HEK293 (cell line): ENCODE measurements at regions not wholly inside any gene's neighbourhood (a gene's known extent, or its start where the extent isn't known, plus 50 kb on each side); places are given as distances from the start of the nearest gene placed in this dataset.

Experiments
- CTCF ChIA-PET: fragments of 350-600 bp; formaldehyde crosslinking; extraction: SDS; loops from one replicate; lab custom pipeline; 2021; ENCODE audit warnings: antibody characterized with exemption; lab: Yijun Ruan, JAX
- POLR2A ChIA-PET: fragments of 300-600 bp; formaldehyde crosslinking; extraction: SDS; loops from one replicate; lab custom pipeline; 2020; ENCODE audit warnings: antibody characterized with exemption, inconsistent platforms; lab: Yijun Ruan, JAX
- H3K27ac ChIP-seq: fragments of 200-500 bp; sonication (Bioruptor generic); 2 replicates; pipeline ENCODE4 v1.5.1; 2014; ENCODE audit warnings: low read depth, low read length, control low read depth, inconsistent platforms; ENCODE audit errors: extremely low read depth
- H3K36me3 ChIP-seq, 2 experiments: fragments of 200-500 bp in 1 of 2; sonication (Bioruptor generic) in 1 of 2; 1 replicate in 1 of 2; 2 replicates in 1 of 2; pipeline ENCODE4 v1.5.1; 2014 to 2017; ENCODE audit warnings: inconsistent platforms in 2 of 2, low read length in 2 of 2; ENCODE audit not compliant: control insufficient read depth in 2 of 2, insufficient read depth in 1 of 2
- H3K4me1 ChIP-seq: fragments of 200-500 bp; sonication (Bioruptor generic); 2 replicates; pipeline ENCODE4 v1.5.1; 2014; ENCODE audit warnings: mild to moderate bottlenecking, low read length, inconsistent platforms; ENCODE audit not compliant: control insufficient read depth, insufficient read depth
- H3K4me3 ChIP-seq: 2 replicates; pipeline ENCODE4 v1.5.1; 2011; ENCODE audit warnings: low read depth, mild to moderate bottlenecking, control low read depth, low read length, moderate library complexity
- H3K9me3 ChIP-seq: fragments of 200-500 bp; sonication (Bioruptor generic); 2 replicates; pipeline ENCODE4 v1.5.1; 2014; ENCODE audit warnings: low read depth, low read length, inconsistent platforms; ENCODE audit not compliant: control insufficient read depth, insufficient read depth
- AEBP2 ChIP-seq: fragments of 450-650 bp; formaldehyde crosslinking; IDR thresholded peaks from 2 replicates; pipeline ENCODE4 v1.5.1; 2016; ENCODE audit warnings: missing biosample characterization, missing genetic modification characterization, borderline replicate concordance
- GFI1B ChIP-seq: fragments of 450-650 bp; formaldehyde crosslinking; IDR thresholded peaks from 2 replicates; pipeline ENCODE4 v1.5.1; 2016; ENCODE audit warnings: missing biosample characterization, missing genetic modification characterization
- HOXD13 ChIP-seq: sonication (generic); formaldehyde crosslinking; IDR thresholded peaks from 2 replicates; pipeline ENCODE4 v1.8.0; 2022; ENCODE audit warnings: missing genetic modification reagents, borderline replicate concordance
- KLF16 ChIP-seq: fragments of 450-650 bp; formaldehyde crosslinking; IDR thresholded peaks from 2 replicates; pipeline ENCODE4 v1.5.1; 2017; ENCODE audit warnings: missing biosample characterization, missing genetic modification characterization
- MEIS1 ChIP-seq: sonication (generic); formaldehyde crosslinking; IDR thresholded peaks from 2 replicates; pipeline ENCODE4 v1.8.1; 2022; ENCODE audit warnings: missing genetic modification reagents, mild to moderate bottlenecking, borderline replicate concordance
- MYNN ChIP-seq: fragments of 450-650 bp; formaldehyde crosslinking; IDR thresholded peaks from 2 replicates; pipeline ENCODE4 v1.5.1; 2016; ENCODE audit warnings: missing biosample characterization, missing genetic modification characterization, borderline replicate concordance
- OSR2 ChIP-seq: fragments of 450-650 bp; formaldehyde crosslinking; IDR thresholded peaks from 2 replicates; pipeline ENCODE4 v1.5.1; 2016; ENCODE audit warnings: missing biosample characterization, missing genetic modification characterization
- OVOL3 ChIP-seq: fragments of 450-650 bp; formaldehyde crosslinking; IDR thresholded peaks from 2 replicates; pipeline ENCODE4 v1.5.1; 2016; ENCODE audit warnings: missing biosample characterization, missing genetic modification characterization
- PRDM10 ChIP-seq: fragments of 450-650 bp; formaldehyde crosslinking; IDR thresholded peaks from 2 replicates; pipeline ENCODE4 v1.5.1; 2016; ENCODE audit warnings: missing biosample characterization, missing genetic modification characterization
- SP7 ChIP-seq: fragments of 450-650 bp; formaldehyde crosslinking; IDR thresholded peaks from 2 replicates; pipeline ENCODE4 v1.5.1; 2016; ENCODE audit warnings: missing biosample characterization, missing genetic modification characterization
- ZFHX2 ChIP-seq: fragments of 450-650 bp; formaldehyde crosslinking; conservative IDR thresholded peaks from 2 replicates; pipeline ENCODE4 v1.5.1; 2016; ENCODE audit warnings: missing biosample characterization, missing genetic modification characterization
- ZNF138 ChIP-seq: fragments of 450-650 bp; formaldehyde crosslinking; IDR thresholded peaks from 2 replicates; pipeline ENCODE4 v1.5.1; 2016; ENCODE audit warnings: missing biosample characterization, missing genetic modification characterization, borderline replicate concordance
- ZNF157 ChIP-seq: fragments of 450-650 bp; formaldehyde crosslinking; IDR thresholded peaks from 2 replicates; pipeline ENCODE4 v1.5.1; 2016; ENCODE audit warnings: missing biosample characterization, missing genetic modification characterization
- ZNF214 ChIP-seq: fragments of 450-650 bp; formaldehyde crosslinking; IDR thresholded peaks from 2 replicates; pipeline ENCODE4 v1.5.1; 2017; ENCODE audit warnings: missing biosample characterization, mild to moderate bottlenecking, missing genetic modification characterization, borderline replicate concordance
- ZNF248 ChIP-seq: fragments of 450-650 bp; formaldehyde crosslinking; IDR thresholded peaks from 2 replicates; pipeline ENCODE4 v1.5.1; 2017; ENCODE audit warnings: missing biosample characterization, missing genetic modification characterization
- ZNF26 ChIP-seq: fragments of 450-650 bp; formaldehyde crosslinking; IDR thresholded peaks from 2 replicates; pipeline ENCODE4 v1.5.1; 2016; ENCODE audit warnings: missing biosample characterization, missing genetic modification characterization
- ZNF292 ChIP-seq: fragments of 450-650 bp; formaldehyde crosslinking; IDR thresholded peaks from 2 replicates; pipeline ENCODE4 v1.5.1; 2016; ENCODE audit warnings: low read depth, missing biosample characterization, missing genetic modification characterization, borderline replicate concordance
- ZNF416 ChIP-seq: fragments of 450-650 bp; formaldehyde crosslinking; IDR thresholded peaks from 2 replicates; pipeline ENCODE4 v1.5.1; 2016; ENCODE audit warnings: missing biosample characterization, missing genetic modification characterization
- ZNF501 ChIP-seq: fragments of 450-650 bp; formaldehyde crosslinking; IDR thresholded peaks from 2 replicates; pipeline ENCODE4 v1.5.1; 2016; ENCODE audit warnings: missing biosample characterization, missing genetic modification characterization
- ZNF701 ChIP-seq: fragments of 450-650 bp; formaldehyde crosslinking; IDR thresholded peaks from 2 replicates; pipeline ENCODE4 v1.5.1; 2016; ENCODE audit warnings: missing biosample characterization, missing genetic modification characterization
- ZNF747 ChIP-seq: fragments of 450-650 bp; formaldehyde crosslinking; IDR thresholded peaks from 2 replicates; pipeline ENCODE4 v1.5.1; 2016; ENCODE audit warnings: missing biosample characterization, missing genetic modification characterization
- ZNF837 ChIP-seq: fragments of 450-650 bp; formaldehyde crosslinking; IDR thresholded peaks from 2 replicates; pipeline ENCODE4 v1.5.1; 2016; ENCODE audit warnings: missing biosample characterization, missing genetic modification characterization
- ZSCAN16 ChIP-seq: fragments of 450-650 bp; formaldehyde crosslinking; IDR thresholded peaks from 2 replicates; pipeline ENCODE4 v1.5.1; 2016; ENCODE audit warnings: missing biosample characterization, missing genetic modification characterization

- no peak for TF ChIP-seq PRDM10 (tag by site-specific recombination)
- TF ChIP-seq MEIS1 (CRISPR knock-in tag) = no peak
- TF ChIP-seq KLF16 (tag by site-specific recombination) = no peak
- TF ChIP-seq ZNF501 = no peak
- TF ChIP-seq, all 188 proteins: peak for 0
Observed at GRCh38 chr11:115759622-115760460, 255.6 kb upstream of the CADM1 start (continued).

- H3K36me3 ChIP-seq = no peaks in the 10 kb centered on the region
- TF ChIP-seq ZNF747 (tag by site-specific recombination) = no peak
- no peak for TF ChIP-seq ZNF701
- TF ChIP-seq ZNF416 (tag by site-specific recombination) = no peak
- TF ChIP-seq MEIS1 (CRISPR knock-in tag) = no peak
- no peak for TF ChIP-seq AEBP2 (tag by site-specific recombination)
- no peak for TF ChIP-seq OVOL3 (tag by site-specific recombination)
- no peak for TF ChIP-seq ZNF248 (tag by site-specific recombination)
- TF ChIP-seq ZNF214 (tag by site-specific recombination) = no peak
- no peak for TF ChIP-seq HOXD13 (CRISPR knock-in tag)
- TF ChIP-seq ZNF26 (tag by site-specific recombination) = no peak
- H3K9me3 ChIP-seq = no peaks in the 10 kb centered on the region
- CTCF ChIA-PET = no interaction called here
- H3K4me3 ChIP-seq = no peak overlapping the region
- H3K27ac ChIP-seq = no peak overlapping the region
- POLR2A ChIA-PET = no interaction called here
- no peaks in the 10 kb centered on the region for H3K4me1 ChIP-seq
Observed at GRCh38 chr11:115758011-115758410, 253.8 kb upstream of the CADM1 start.

GRCh38 chr11:115751243-115752015, 247.2 kb upstream of the CADM1 start:
- Histone ChIP-seq H3K4me3 (no peak overlapping the region), H3K36me3 (no peaks in the 10 kb centered on the region), H3K27ac (no peak overlapping the region), H3K4me1 (no peaks in the 10 kb centered on the region), H3K9me3 (no peaks in the 10 kb centered on the region)
- CTCF ChIA-PET = interaction anchor here (0.6 kb wide), 2 partner anchors 29 to 89 kb away, joined by 3 read pairs; no protein-coding TSS in a partner anchor
- POLR2A ChIA-PET = no interaction called here
- no peak for TF ChIP-seq ZNF138
- no peak for TF ChIP-seq GFI1B (tag by site-specific recombination)
- no peak for TF ChIP-seq ZNF292 (tag by site-specific recombination)
- TF ChIP-seq SP7 (tag by site-specific recombination) = no peak
- no peak for TF ChIP-seq ZNF837
- no peak for TF ChIP-seq ZFHX2 (tag by site-specific recombination)
- TF ChIP-seq OSR2 (tag by site-specific recombination) = no peak
- TF ChIP-seq MYNN (tag by site-specific recombination) = no peak
- TF ChIP-seq ZNF157 (tag by site-specific recombination) = no peak
- no peak for TF ChIP-seq ZSCAN16 (tag by site-specific recombination)
